ENCODE measurements at regions not wholly inside any gene's neighbourhood (a gene's known extent, or its start where the extent isn't known, plus 50 kb on each side); places are given as distances from the start of the nearest gene placed in this dataset.

DNA sequence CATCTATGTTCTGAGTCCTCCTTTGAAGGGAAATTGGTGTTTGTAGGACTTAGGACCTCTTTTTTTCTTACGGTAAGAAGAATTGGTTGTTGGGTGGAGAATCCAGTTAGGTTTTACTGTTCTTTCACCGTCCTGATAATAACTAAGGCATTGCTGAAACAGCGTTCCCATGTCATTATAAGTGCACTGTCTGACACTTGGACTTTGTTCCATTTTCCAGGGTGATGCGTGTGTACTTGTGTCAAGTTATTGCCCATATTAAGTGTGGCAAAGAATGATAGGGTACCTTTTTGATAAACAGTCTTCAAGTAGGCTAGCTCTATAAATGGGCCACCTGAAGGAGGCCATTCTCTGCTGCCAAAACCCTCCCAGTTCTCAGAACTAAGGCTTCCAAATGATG is 119.7 kb downstream of the AASDH start:
- TF ChIP-seq, protein P1, sequence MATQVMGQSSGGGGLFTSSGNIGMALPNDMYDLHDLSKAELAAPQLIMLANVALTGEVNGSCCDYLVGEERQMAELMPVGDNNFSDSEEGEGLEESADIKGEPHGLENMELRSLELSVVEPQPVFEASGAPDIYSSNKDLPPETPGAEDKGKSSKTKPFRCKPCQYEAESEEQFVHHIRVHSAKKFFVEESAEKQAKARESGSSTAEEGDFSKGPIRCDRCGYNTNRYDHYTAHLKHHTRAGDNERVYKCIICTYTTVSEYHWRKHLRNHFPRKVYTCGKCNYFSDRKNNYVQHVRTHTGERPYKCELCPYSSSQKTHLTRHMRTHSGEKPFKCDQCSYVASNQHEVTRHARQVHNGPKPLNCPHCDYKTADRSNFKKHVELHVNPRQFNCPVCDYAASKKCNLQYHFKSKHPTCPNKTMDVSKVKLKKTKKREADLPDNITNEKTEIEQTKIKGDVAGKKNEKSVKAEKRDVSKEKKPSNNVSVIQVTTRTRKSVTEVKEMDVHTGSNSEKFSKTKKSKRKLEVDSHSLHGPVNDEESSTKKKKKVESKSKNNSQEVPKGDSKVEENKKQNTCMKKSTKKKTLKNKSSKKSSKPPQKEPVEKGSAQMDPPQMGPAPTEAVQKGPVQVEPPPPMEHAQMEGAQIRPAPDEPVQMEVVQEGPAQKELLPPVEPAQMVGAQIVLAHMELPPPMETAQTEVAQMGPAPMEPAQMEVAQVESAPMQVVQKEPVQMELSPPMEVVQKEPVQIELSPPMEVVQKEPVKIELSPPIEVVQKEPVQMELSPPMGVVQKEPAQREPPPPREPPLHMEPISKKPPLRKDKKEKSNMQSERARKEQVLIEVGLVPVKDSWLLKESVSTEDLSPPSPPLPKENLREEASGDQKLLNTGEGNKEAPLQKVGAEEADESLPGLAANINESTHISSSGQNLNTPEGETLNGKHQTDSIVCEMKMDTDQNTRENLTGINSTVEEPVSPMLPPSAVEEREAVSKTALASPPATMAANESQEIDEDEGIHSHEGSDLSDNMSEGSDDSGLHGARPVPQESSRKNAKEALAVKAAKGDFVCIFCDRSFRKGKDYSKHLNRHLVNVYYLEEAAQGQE (IDR thresholded peaks at IDR 0.05; ENCODE audit: borderline replicate concordance in 1 of 2, low read depth in 1 of 2, low read length in 2 of 2), result no peak
- TF ChIP-seq TAF1 (CRISPR knock-in tag; IDR thresholded peaks at IDR 0.05) (no peak), RELA (CRISPR knock-in tag; IDR thresholded peaks at IDR 0.05) (no peak), NFIC (IDR thresholded peaks at IDR 0.05; ENCODE audit: low read length) (no peak), DNMT1 (CRISPR knock-in tag; IDR thresholded peaks at IDR 0.05) (no peak), ZNF496 (CRISPR knock-in tag; IDR thresholded peaks at IDR 0.05; ENCODE audit: insufficient replicate concordance) (no peak), HDAC2 (CRISPR knock-in tag; IDR thresholded peaks at IDR 0.05) (no peak)
- TF ChIP-seq, protein P2, sequence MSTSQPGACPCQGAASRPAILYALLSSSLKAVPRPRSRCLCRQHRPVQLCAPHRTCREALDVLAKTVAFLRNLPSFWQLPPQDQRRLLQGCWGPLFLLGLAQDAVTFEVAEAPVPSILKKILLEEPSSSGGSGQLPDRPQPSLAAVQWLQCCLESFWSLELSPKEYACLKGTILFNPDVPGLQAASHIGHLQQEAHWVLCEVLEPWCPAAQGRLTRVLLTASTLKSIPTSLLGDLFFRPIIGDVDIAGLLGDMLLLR (CRISPR knock-in tag; IDR thresholded peaks at IDR 0.05), result no peak
- TF ChIP-seq, protein P3, sequence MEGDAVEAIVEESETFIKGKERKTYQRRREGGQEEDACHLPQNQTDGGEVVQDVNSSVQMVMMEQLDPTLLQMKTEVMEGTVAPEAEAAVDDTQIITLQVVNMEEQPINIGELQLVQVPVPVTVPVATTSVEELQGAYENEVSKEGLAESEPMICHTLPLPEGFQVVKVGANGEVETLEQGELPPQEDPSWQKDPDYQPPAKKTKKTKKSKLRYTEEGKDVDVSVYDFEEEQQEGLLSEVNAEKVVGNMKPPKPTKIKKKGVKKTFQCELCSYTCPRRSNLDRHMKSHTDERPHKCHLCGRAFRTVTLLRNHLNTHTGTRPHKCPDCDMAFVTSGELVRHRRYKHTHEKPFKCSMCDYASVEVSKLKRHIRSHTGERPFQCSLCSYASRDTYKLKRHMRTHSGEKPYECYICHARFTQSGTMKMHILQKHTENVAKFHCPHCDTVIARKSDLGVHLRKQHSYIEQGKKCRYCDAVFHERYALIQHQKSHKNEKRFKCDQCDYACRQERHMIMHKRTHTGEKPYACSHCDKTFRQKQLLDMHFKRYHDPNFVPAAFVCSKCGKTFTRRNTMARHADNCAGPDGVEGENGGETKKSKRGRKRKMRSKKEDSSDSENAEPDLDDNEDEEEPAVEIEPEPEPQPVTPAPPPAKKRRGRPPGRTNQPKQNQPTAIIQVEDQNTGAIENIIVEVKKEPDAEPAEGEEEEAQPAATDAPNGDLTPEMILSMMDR (CRISPR knock-in tag; IDR thresholded peaks at IDR 0.05), result no peak
- TF ChIP-seq, protein P4, sequence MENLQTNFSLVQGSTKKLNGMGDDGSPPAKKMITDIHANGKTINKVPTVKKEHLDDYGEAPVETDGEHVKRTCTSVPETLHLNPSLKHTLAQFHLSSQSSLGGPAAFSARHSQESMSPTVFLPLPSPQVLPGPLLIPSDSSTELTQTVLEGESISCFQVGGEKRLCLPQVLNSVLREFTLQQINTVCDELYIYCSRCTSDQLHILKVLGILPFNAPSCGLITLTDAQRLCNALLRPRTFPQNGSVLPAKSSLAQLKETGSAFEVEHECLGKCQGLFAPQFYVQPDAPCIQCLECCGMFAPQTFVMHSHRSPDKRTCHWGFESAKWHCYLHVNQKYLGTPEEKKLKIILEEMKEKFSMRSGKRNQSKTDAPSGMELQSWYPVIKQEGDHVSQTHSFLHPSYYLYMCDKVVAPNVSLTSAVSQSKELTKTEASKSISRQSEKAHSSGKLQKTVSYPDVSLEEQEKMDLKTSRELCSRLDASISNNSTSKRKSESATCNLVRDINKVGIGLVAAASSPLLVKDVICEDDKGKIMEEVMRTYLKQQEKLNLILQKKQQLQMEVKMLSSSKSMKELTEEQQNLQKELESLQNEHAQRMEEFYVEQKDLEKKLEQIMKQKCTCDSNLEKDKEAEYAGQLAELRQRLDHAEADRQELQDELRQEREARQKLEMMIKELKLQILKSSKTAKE (CRISPR knock-in tag; IDR thresholded peaks at IDR 0.05; ENCODE audit: borderline replicate concordance), result no peak
- TF ChIP-seq, protein P5, sequence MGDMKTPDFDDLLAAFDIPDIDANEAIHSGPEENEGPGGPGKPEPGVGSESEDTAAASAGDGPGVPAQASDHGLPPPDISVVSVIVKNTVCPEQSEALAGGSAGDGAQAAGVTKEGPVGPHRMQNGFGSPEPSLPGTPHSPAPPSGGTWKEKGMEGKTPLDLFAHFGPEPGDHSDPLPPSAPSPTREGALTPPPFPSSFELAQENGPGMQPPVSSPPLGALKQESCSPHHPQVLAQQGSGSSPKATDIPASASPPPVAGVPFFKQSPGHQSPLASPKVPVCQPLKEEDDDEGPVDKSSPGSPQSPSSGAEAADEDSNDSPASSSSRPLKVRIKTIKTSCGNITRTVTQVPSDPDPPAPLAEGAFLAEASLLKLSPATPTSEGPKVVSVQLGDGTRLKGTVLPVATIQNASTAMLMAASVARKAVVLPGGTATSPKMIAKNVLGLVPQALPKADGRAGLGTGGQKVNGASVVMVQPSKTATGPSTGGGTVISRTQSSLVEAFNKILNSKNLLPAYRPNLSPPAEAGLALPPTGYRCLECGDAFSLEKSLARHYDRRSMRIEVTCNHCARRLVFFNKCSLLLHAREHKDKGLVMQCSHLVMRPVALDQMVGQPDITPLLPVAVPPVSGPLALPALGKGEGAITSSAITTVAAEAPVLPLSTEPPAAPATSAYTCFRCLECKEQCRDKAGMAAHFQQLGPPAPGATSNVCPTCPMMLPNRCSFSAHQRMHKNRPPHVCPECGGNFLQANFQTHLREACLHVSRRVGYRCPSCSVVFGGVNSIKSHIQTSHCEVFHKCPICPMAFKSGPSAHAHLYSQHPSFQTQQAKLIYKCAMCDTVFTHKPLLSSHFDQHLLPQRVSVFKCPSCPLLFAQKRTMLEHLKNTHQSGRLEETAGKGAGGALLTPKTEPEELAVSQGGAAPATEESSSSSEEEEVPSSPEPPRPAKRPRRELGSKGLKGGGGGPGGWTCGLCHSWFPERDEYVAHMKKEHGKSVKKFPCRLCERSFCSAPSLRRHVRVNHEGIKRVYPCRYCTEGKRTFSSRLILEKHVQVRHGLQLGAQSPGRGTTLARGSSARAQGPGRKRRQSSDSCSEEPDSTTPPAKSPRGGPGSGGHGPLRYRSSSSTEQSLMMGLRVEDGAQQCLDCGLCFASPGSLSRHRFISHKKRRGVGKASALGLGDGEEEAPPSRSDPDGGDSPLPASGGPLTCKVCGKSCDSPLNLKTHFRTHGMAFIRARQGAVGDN (CRISPR knock-in tag; IDR thresholded peaks at IDR 0.05), result no peak

Measured in HepG2 (cell line).